Hepatocyte (in vitro differentiated cells): ENCODE measurements at regions not wholly inside any gene's neighbourhood (a gene's known extent, or its start where the extent isn't known, plus 50 kb on each side); places are given as distances from the start of the nearest gene placed in this dataset.
"Not testable (repeated sequence)": the region's sequence is repeated elsewhere in the genome, so short reads cannot be mapped to it uniquely, and the experiment has no call there.

Experiments used
- DNase-seq: peaks from one replicate; pipeline ENCODE4 v3.0.0-alpha.2; 2016; ENCODE audit warnings: low spot score
- H2AFZ ChIP-seq: fragments of 200-600 bp; sonication (generic); 2 replicates; pipeline ENCODE4 v1.6.0; 2016; ENCODE audit warnings: antibody characterized with exemption, mild to moderate bottlenecking
- H3K27ac ChIP-seq: fragments of 200-600 bp; sonication (generic); 2 replicates; pipeline ENCODE4 v1.5.1; 2016; ENCODE audit warnings: mild to moderate bottlenecking
- H3K27me3 ChIP-seq: fragments of 200-600 bp; sonication (generic); 2 replicates; pipeline ENCODE4 v1.6.1; 2016
- H3K36me3 ChIP-seq: fragments of 200-600 bp; sonication (generic); replicated peaks from 2 replicates; pipeline ENCODE4 v1.5.1; 2016; ENCODE audit warnings: low read depth; ENCODE audit not compliant: insufficient read depth
- H3K4me1 ChIP-seq: fragments of 200-600 bp; sonication (generic); 2 replicates; pipeline ENCODE4 v1.5.1; 2016; ENCODE audit warnings: mild to moderate bottlenecking, moderate library complexity; ENCODE audit not compliant: insufficient read depth
- H3K4me2 ChIP-seq: fragments of 200-600 bp; sonication (generic); 2 replicates; pipeline ENCODE4 v1.6.0; 2016
- H3K4me3 ChIP-seq: fragments of 200-600 bp; sonication (generic); 2 replicates; pipeline ENCODE4 v1.5.1; 2016; ENCODE audit warnings: mild to moderate bottlenecking
- H3K79me2 ChIP-seq: fragments of 200-600 bp; sonication (generic); 2 replicates; pipeline ENCODE4 v1.6.0; 2017; ENCODE audit warnings: mild to moderate bottlenecking
- H3K9me2 ChIP-seq: fragments of 200-600 bp; sonication (generic); replicated peaks from 2 replicates; pipeline ENCODE4 v1.6.0; 2017; ENCODE audit warnings: mild to moderate bottlenecking; ENCODE audit not compliant: insufficient read depth
- H3K9me3 ChIP-seq: fragments of 200-600 bp; sonication (generic); 2 replicates; pipeline ENCODE4 v1.5.1; 2016; ENCODE audit warnings: low read depth, mild to moderate bottlenecking
- H4K20me1 ChIP-seq: fragments of 200-600 bp; sonication (generic); 2 replicates; pipeline ENCODE4 v1.6.0; 2016; ENCODE audit warnings: mild to moderate bottlenecking; ENCODE audit not compliant: insufficient read depth, poor library complexity, severe bottlenecking
- CTCF ChIP-seq: fragments of 200-600 bp; sonication (generic); IDR thresholded peaks from 2 replicates; pipeline ENCODE4 v1.5.1; 2016; ENCODE audit warnings: antibody characterized with exemption, mild to moderate bottlenecking; ENCODE audit not compliant: poor library complexity
- EZH2 ChIP-seq: fragments of 200-600 bp; sonication (generic); IDR thresholded peaks from 2 replicates; pipeline ENCODE4 v1.6.1; 2016; ENCODE audit warnings: antibody characterized with exemption, mild to moderate bottlenecking, borderline replicate concordance
- EZH2phosphoT487 ChIP-seq: fragments of 200-600 bp; sonication (generic); IDR thresholded peaks from one replicate; pipeline ENCODE4 v1.6.1; 2018; ENCODE audit warnings: antibody characterized with exemption, mild to moderate bottlenecking, low read depth, moderate library complexity; ENCODE audit not compliant: unreplicated experiment, severe bottlenecking
- WGBS: methylation state at CpG from one replicate; pipeline ENCODE4 v1.1.6; 2016; ENCODE audit warnings: low lambda C conversion rate; ENCODE audit errors: missing lambda C conversion rate; 5-methylcytosine and 5-hydroxymethylcytosine counted together

DNA sequence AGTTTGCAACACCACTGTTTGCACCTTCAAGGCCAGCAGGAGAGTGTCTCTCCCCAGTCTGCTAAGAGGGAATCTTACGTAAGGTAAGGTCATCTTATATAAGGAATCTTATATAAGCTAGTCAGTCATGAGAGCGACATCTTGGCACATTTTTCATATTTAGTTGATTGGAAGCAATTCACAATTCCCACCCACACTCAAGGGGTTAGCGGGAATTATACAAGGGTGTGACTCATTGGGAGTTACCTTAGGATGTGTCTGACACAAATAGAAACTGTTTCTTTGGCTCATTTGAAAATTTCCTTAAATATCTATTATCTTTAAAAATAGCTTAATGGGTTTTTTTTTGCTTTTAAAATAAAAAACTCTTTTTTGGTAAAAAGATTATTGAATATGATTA, 62.1 kb upstream of the GRPR start:
- no peaks in the 10 kb centered on the region for H3K4me1 ChIP-seq
- no peak overlapping the region for H3K4me2 ChIP-seq
- no peaks in the 10 kb centered on the region for H3K27me3 ChIP-seq
- H4K20me1 ChIP-seq, result no peaks in the 10 kb centered on the region
- DNase-seq, result no peak
- H3K4me3 ChIP-seq, result no peak overlapping the region
- no peak overlapping the region for H3K27ac ChIP-seq
- no peaks in the 10 kb centered on the region for H3K36me3 ChIP-seq
- no peak overlapping the region for H2AFZ ChIP-seq
- 95% methylated on average over 3 of the region's 3 CpGs for WGBS
- no peaks in the 10 kb centered on the region for H3K9me3 ChIP-seq
- H3K9me2 ChIP-seq, result no peaks in the 10 kb centered on the region
- no peak for TF ChIP-seq CTCF
- no peaks in the 10 kb centered on the region for H3K79me2 ChIP-seq

DNA sequence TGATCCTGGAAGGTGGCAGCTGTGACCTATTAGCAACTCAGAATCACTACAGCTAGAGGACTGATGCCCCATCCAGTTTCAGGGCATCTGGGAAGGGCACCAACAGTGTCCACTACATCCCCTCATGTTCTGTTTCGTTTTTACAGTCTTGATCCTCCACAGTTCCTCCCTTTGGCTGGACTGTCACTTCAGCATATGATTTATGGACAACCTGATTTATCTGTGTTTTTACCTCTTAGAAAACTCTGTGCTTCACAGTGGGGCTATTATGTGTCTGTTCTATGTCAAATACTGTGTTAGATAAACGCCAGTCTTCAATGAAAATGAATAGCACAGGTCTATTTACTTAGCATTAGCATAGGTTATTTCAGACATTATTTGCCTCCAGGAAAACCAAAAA, 63.1 kb upstream of the GRPR start:
- no peaks in the 10 kb centered on the region for H4K20me1 ChIP-seq
- no peak overlapping the region for H3K27ac ChIP-seq
- 12% methylated on average over 2 of the region's 2 CpGs for WGBS
- DNase-seq, result peak; percentile 9
- no peaks in the 10 kb centered on the region for H3K79me2 ChIP-seq
- no peak overlapping the region for H2AFZ ChIP-seq
- H3K9me3 ChIP-seq, result no peaks in the 10 kb centered on the region
- no peaks in the 10 kb centered on the region for H3K4me1 ChIP-seq
- H3K27me3 ChIP-seq, result no peaks in the 10 kb centered on the region
- TF ChIP-seq EZH2phosphoT487 (no peak), CTCF (no peak), EZH2 (no peak)
- H3K9me2 ChIP-seq, result no peaks in the 10 kb centered on the region
- H3K4me3 ChIP-seq, result no peak overlapping the region
- H3K4me2 ChIP-seq, result peak overlapping the region; percentile 19
- no peaks in the 10 kb centered on the region for H3K36me3 ChIP-seq

DNA sequence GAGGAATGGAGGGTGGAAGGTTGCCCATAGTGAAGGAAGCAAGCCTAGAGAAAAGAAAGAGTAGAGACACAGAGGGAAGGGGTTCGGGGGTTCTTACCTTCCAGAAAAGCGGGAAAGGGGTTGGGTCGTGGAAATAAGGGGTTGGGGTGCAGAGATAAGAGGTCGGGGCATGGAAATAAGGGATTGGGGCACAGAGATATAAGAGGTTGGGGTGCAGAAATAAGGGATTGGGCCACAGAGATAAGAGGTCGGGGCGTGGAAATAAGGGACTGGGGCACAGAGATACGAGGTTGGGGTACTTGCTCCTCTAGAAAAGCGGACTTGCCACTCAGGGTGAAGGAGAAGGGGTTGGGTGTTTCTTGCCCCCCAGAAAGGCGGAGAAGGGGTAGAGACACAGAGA, 74.2 kb upstream of the GRPR start:
- DNase-seq, H2AFZ ChIP-seq: not testable (repeated sequence)
- 86% methylated on average over 9 of the region's 9 CpGs for WGBS

DNA sequence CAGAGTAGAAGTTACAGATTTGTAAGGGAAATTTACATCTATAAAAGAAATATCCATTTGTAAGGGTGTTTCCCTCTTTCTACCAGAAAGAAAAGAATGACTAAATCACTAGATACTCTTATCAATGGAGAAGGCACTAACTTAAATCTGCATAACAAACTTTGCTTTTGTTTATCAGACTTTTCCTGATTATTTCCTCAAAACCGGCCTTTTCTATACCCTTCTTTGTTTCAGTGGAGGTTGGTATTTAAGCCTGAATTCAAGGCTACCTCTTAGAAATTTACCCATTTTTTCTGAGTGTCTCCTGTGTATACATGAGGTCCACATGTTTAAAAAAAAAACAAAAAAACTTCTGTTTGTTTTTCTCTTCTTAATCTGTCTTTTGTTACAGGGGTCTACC, 80.4 kb upstream of the GRPR start:
- Histone ChIP-seq H3K27ac (no peak overlapping the region), H3K9me2 (no peaks in the 10 kb centered on the region), H2AFZ (no peak overlapping the region), H3K27me3 (no peaks in the 10 kb centered on the region), H3K79me2 (no peaks in the 10 kb centered on the region), H3K36me3 (no peaks in the 10 kb centered on the region), H3K4me3 (no peak overlapping the region), H3K4me1 (no peaks in the 10 kb centered on the region), H3K4me2 (no peak overlapping the region), H4K20me1 (no peaks in the 10 kb centered on the region), H3K9me3 (no peaks in the 10 kb centered on the region)
- WGBS, result 38% methylated on average over 1 of the region's 1 CpG
- no peak for DNase-seq
- TF ChIP-seq CTCF (no peak), EZH2 (no peak), EZH2phosphoT487 (no peak)

More for the DNA sequence above, 74.2 kb upstream of the GRPR start:
- H3K4me1 ChIP-seq, H3K4me2 ChIP-seq, H4K20me1 ChIP-seq, H3K4me3 ChIP-seq, H3K79me2 ChIP-seq, H3K36me3 ChIP-seq, H3K9me3 ChIP-seq, H3K27ac ChIP-seq, H3K9me2 ChIP-seq, H3K27me3 ChIP-seq: not testable (repeated sequence)
